ENCODE measurements at regions not wholly inside any gene's neighbourhood (a gene's known extent, or its start where the extent isn't known, plus 50 kb on each side); places are given as distances from the start of the nearest gene placed in this dataset.

GRCh38 chr4:188370777-188371176 lies 231.5 kb downstream of the TRIML1 start:
- WGBS, 2 donors: 71 to 81% methylated on average over 3 of the region's 3 CpGs

DNA sequence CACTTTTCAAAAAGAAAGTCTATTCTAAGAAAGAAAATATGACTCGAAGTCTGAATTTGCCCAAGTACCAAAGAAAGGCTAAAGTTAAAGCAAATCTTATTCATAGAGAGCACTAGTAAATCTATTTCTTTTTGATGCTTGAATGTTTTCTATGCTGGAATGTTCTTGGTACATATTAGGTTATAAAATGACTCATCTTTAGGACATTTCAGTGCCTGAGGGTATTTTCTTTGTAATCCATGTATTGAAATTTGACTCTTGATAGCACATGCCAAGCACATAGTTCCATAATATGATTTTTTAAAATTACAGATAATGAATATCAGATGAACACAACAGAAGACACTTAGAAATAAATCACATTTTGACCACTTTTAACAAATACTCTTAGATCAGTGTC lies 232.8 kb downstream of the TRIML1 start:
- ATAC-seq: no peak
- intact Hi-C loops (cut with DNase I): no loop called here
- H3K36me3 ChIP-seq: no peaks in the 10 kb centered on the region
- 83 to 89% methylated on average over 1 of the region's 1 CpG for WGBS, 2 donors
- H3K27me3 ChIP-seq: peaks cover 0 to 10% (median 0%) of the 10 kb centered on the region in 7 donors
- H3K4me1 ChIP-seq: no peaks in the 10 kb centered on the region
- H3K4me3 ChIP-seq: no peak overlapping the region
- TF ChIP-seq, protein P1, sequence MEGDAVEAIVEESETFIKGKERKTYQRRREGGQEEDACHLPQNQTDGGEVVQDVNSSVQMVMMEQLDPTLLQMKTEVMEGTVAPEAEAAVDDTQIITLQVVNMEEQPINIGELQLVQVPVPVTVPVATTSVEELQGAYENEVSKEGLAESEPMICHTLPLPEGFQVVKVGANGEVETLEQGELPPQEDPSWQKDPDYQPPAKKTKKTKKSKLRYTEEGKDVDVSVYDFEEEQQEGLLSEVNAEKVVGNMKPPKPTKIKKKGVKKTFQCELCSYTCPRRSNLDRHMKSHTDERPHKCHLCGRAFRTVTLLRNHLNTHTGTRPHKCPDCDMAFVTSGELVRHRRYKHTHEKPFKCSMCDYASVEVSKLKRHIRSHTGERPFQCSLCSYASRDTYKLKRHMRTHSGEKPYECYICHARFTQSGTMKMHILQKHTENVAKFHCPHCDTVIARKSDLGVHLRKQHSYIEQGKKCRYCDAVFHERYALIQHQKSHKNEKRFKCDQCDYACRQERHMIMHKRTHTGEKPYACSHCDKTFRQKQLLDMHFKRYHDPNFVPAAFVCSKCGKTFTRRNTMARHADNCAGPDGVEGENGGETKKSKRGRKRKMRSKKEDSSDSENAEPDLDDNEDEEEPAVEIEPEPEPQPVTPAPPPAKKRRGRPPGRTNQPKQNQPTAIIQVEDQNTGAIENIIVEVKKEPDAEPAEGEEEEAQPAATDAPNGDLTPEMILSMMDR (IDR thresholded peaks at IDR 0.05): no peak
- no peak for DNase-seq
- H3K27ac ChIP-seq: no peak overlapping the region
- H3K9me3 ChIP-seq: peaks cover 0 to 20% (median 4%) of the 10 kb centered on the region in 11 donors

More at GRCh38 chr4:188370777-188371176, 231.5 kb downstream of the TRIML1 start:
- Histone ChIP-seq H3K4me3 (no peak overlapping the region), H3K4me1 (no peaks in the 10 kb centered on the region), H3K36me3 (no peaks in the 10 kb centered on the region), H3K27me3 (peaks cover 0 to 15% (median 0%) of the 10 kb centered on the region in 7 donors), H3K9me3 (peaks cover 0 to 9% (median 0%) of the 10 kb centered on the region in 11 donors), H3K27ac (no peak overlapping the region)
- ATAC-seq: no peak
- no peak for DNase-seq
- intact Hi-C loops (cut with DNase I): no loop called here
- TF ChIP-seq, protein P1 (IDR thresholded peaks at IDR 0.05): no peak

DNA sequence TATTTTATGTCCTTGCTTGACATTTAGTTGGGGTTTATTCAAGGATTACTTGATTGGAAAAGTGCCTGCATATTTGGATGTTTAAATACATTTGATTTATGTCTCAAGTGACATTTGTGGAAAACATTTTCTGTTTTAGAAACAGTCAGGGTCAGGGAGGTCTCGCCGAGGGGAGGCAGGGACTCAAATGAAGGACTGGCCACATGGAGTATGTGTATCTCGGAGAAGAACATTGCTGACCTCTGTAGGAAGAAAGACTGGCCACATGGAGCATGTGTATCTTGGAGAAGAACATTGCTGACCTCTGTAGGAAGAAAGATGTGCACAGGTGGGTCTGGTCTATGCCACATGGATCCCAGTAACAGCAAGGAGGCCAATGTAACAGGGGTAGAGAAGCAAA lies 233.6 kb downstream of the TRIML1 start:
- WGBS, 2 donors: 62 to 70% methylated on average over 3 of the region's 3 CpGs
- Histone ChIP-seq H3K27me3 (peaks cover 0 to 6% (median 0%) of the 10 kb centered on the region in 7 donors), H3K27ac (no peak overlapping the region), H3K9me3 (peaks cover 0 to 24% (median 4%) of the 10 kb centered on the region in 11 donors), H3K4me1 (no peaks in the 10 kb centered on the region), H3K4me3 (no peak overlapping the region), H3K36me3 (no peaks in the 10 kb centered on the region)
- intact Hi-C loops (cut with DNase I): no loop called here
- DNase-seq: no peak
- ATAC-seq: peak in 1 of 8 donors; percentile 64
- TF ChIP-seq, protein P1 (IDR thresholded peaks at IDR 0.05): peak in 4 of 9 donors; percentile 8 to 33 (median 26)

DNA sequence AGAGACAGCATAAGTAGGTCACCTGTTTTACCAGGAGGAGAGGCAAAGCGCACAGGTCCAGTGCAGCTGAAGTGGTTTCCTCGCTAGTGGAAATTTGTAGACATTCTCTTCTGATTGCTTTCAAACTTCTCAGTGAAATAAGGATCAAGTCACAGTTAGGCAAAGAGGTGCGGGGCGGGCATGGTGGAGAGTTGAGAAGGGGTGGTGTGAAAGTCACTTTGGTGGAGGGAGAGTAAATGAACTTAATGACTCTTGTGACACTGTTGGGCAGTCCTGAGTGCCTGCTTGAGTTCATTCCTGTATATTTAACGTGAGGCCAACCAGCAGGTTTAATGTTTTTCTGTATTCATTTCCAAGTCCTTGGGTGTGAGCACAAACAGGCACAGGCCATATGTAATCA lies 235.6 kb downstream of the TRIML1 start:
- peaks cover 0 to 24% (median 7%) of the 10 kb centered on the region in 11 donors for H3K9me3 ChIP-seq
- ATAC-seq (no peak), DNase-seq (no peak)
- intact Hi-C loops (cut with DNase I): no loop called here
- no peak overlapping the region for H3K4me3 ChIP-seq
- no peaks in the 10 kb centered on the region for H3K4me1 ChIP-seq
- WGBS, 2 donors: 90 to 91% methylated on average over 5 of the region's 5 CpGs
- H3K27ac ChIP-seq: no peak overlapping the region
- peaks cover 0 to 4% (median 0%) of the 10 kb centered on the region in 7 donors for H3K27me3 ChIP-seq
- H3K36me3 ChIP-seq: no peaks in the 10 kb centered on the region
- TF ChIP-seq, protein P1 (IDR thresholded peaks at IDR 0.05): no peak
